ENCODE measurements at regions not wholly inside any gene's neighbourhood (a gene's known extent, or its start where the extent isn't known, plus 50 kb on each side); places are given as distances from the start of the nearest gene placed in this dataset.

- no peaks in the 10 kb centered on the region for H3K4me1 ChIP-seq (ENCODE audit: control insufficient read depth in 2 of 2, insufficient read depth in 2 of 2, low read length in 2 of 2)
- Mint-ChIP-seq H3K27me3 (peaks cover 0 to 7% (median 0%) of the 10 kb centered on the region in 5 donors), H3K4me3 (no peak overlapping the region), H3K4me1 (no peaks in the 10 kb centered on the region), H3K27ac (no peak overlapping the region), H3K36me3 (no peaks in the 10 kb centered on the region), H3K9me3 (no peaks in the 10 kb centered on the region)
- no peak for ATAC-seq
- no peaks in the 10 kb centered on the region for H3K9me3 ChIP-seq (ENCODE audit: control insufficient read depth in 2 of 3, low read length in 3 of 3)
- POLR2A ChIA-PET: no interaction called here
- H3K4me3 ChIP-seq (ENCODE audit: low read length): no peak overlapping the region
- intact Hi-C loops (cut with micrococcal nuclease): no loop called here
- no peak overlapping the region for H3K27ac ChIP-seq (ENCODE audit: low read depth, low read length)
- no peak for DNase-seq
- CTCF ChIA-PET: no interaction called here
- no peaks in the 10 kb centered on the region for H3K36me3 ChIP-seq (ENCODE audit: control insufficient read depth in 2 of 3, insufficient read depth in 3 of 3, low read length in 3 of 3)
- H3K27me3 ChIP-seq (ENCODE audit: control insufficient read depth in 2 of 2, insufficient read depth in 2 of 2, low read length in 2 of 2): no peaks in the 10 kb centered on the region
Measured at GRCh38 chrX:137287191-137287590, 253.4 kb upstream of the GPR101 start.

GRCh38 chrX:137286423-137286822 lies 252.6 kb upstream of the GPR101 start:
- DNase-seq: no peak
- Histone ChIP-seq H3K27me3 (ENCODE audit: control insufficient read depth in 2 of 2, insufficient read depth in 2 of 2, low read length in 2 of 2) (no peaks in the 10 kb centered on the region), H3K36me3 (ENCODE audit: control insufficient read depth in 2 of 3, insufficient read depth in 3 of 3, low read length in 3 of 3) (no peaks in the 10 kb centered on the region), H3K27ac (ENCODE audit: low read depth, low read length) (no peak overlapping the region), H3K9me3 (ENCODE audit: control insufficient read depth in 2 of 3, low read length in 3 of 3) (no peaks in the 10 kb centered on the region), H3K4me1 (ENCODE audit: control insufficient read depth in 2 of 2, insufficient read depth in 2 of 2, low read length in 2 of 2) (no peaks in the 10 kb centered on the region), H3K4me3 (ENCODE audit: low read length) (no peak overlapping the region)
- POLR2A ChIA-PET: no interaction called here
- Mint-ChIP-seq H3K4me3 (no peak overlapping the region), H3K27ac (no peak overlapping the region), H3K9me3 (no peaks in the 10 kb centered on the region), H3K27me3 (peaks cover 0 to 7% (median 0%) of the 10 kb centered on the region in 5 donors), H3K36me3 (no peaks in the 10 kb centered on the region), H3K4me1 (no peaks in the 10 kb centered on the region)
- intact Hi-C loops (cut with micrococcal nuclease): no loop called here
- no peak for ATAC-seq
- CTCF ChIA-PET: no interaction called here

- no peak for DNase-seq
- no peaks in the 10 kb centered on the region for H3K4me1 ChIP-seq (ENCODE audit: control insufficient read depth in 2 of 2, insufficient read depth in 2 of 2, low read length in 2 of 2)
- H3K36me3 ChIP-seq (ENCODE audit: control insufficient read depth in 2 of 3, insufficient read depth in 3 of 3, low read length in 3 of 3): no peaks in the 10 kb centered on the region
- Mint-ChIP-seq H3K9me3 (peaks cover 0 to 2% (median 0%) of the 10 kb centered on the region in 11 donors), H3K4me1 (no peaks in the 10 kb centered on the region), H3K4me3 (no peak overlapping the region), H3K36me3 (no peaks in the 10 kb centered on the region), H3K27ac (no peak overlapping the region), H3K27me3 (peaks cover 0 to 4% (median 0%) of the 10 kb centered on the region in 5 donors)
- no peak for ATAC-seq
- CTCF ChIA-PET: no interaction called here
- H3K27me3 ChIP-seq (ENCODE audit: control insufficient read depth in 2 of 2, insufficient read depth in 2 of 2, low read length in 2 of 2): no peaks in the 10 kb centered on the region
- H3K9me3 ChIP-seq (ENCODE audit: control insufficient read depth in 2 of 3, low read length in 3 of 3): no peaks in the 10 kb centered on the region
- POLR2A ChIA-PET: no interaction called here
- H3K4me3 ChIP-seq (ENCODE audit: low read length): no peak overlapping the region
- H3K27ac ChIP-seq (ENCODE audit: low read depth, low read length): no peak overlapping the region
- intact Hi-C loops (cut with micrococcal nuclease): no loop called here
Measured at GRCh38 chrX:137278825-137279224, 245.0 kb upstream of the GPR101 start.

- ATAC-seq (no peak), DNase-seq (no peak)
- Histone ChIP-seq H3K4me1 (ENCODE audit: control insufficient read depth in 2 of 2, insufficient read depth in 2 of 2, low read length in 2 of 2) (no peaks in the 10 kb centered on the region), H3K27me3 (ENCODE audit: control insufficient read depth in 2 of 2, insufficient read depth in 2 of 2, low read length in 2 of 2) (no peaks in the 10 kb centered on the region), H3K36me3 (ENCODE audit: control insufficient read depth in 2 of 3, insufficient read depth in 3 of 3, low read length in 3 of 3) (no peaks in the 10 kb centered on the region), H3K9me3 (ENCODE audit: control insufficient read depth in 2 of 3, low read length in 3 of 3) (no peaks in the 10 kb centered on the region), H3K4me3 (ENCODE audit: low read length) (no peak overlapping the region), H3K27ac (ENCODE audit: low read depth, low read length) (no peak overlapping the region)
- Mint-ChIP-seq H3K36me3 (no peaks in the 10 kb centered on the region), H3K9me3 (peaks cover 0 to 5% (median 0%) of the 10 kb centered on the region in 11 donors), H3K27me3 (peaks cover 0 to 4% (median 0%) of the 10 kb centered on the region in 5 donors), H3K27ac (no peak overlapping the region), H3K4me3 (no peak overlapping the region), H3K4me1 (peaks cover 0 to 3% (median 0%) of the 10 kb centered on the region in 7 donors)
- intact Hi-C loops (cut with micrococcal nuclease): no loop called here
- ChIA-PET CTCF (no interaction called here), POLR2A (no interaction called here)
Measured at GRCh38 chrX:137263374-137263773, 229.6 kb upstream of the GPR101 start.

- POLR2A ChIA-PET: no interaction called here
- CTCF ChIA-PET: no interaction called here
- Histone ChIP-seq H3K27me3 (ENCODE audit: control insufficient read depth in 2 of 2, insufficient read depth in 2 of 2, low read length in 2 of 2) (no peaks in the 10 kb centered on the region), H3K27ac (ENCODE audit: low read depth, low read length) (no peak overlapping the region), H3K9me3 (ENCODE audit: control insufficient read depth in 2 of 3, low read length in 3 of 3) (no peaks in the 10 kb centered on the region), H3K36me3 (ENCODE audit: control insufficient read depth in 2 of 3, insufficient read depth in 3 of 3, low read length in 3 of 3) (no peaks in the 10 kb centered on the region), H3K4me1 (ENCODE audit: control insufficient read depth in 2 of 2, insufficient read depth in 2 of 2, low read length in 2 of 2) (no peaks in the 10 kb centered on the region), H3K4me3 (ENCODE audit: low read length) (no peak overlapping the region)
- Mint-ChIP-seq H3K4me3 (no peak overlapping the region), H3K27ac (no peak overlapping the region), H3K9me3 (peaks cover 0 to 4% (median 0%) of the 10 kb centered on the region in 11 donors), H3K27me3 (no peaks in the 10 kb centered on the region), H3K4me1 (no peaks in the 10 kb centered on the region), H3K36me3 (no peaks in the 10 kb centered on the region)
- ATAC-seq: no peak
- intact Hi-C loops (cut with micrococcal nuclease): no loop called here
- DNase-seq: no peak
Measured at GRCh38 chrX:137245183-137245582, 211.4 kb upstream of the GPR101 start.

GRCh38 chrX:137236837-137237236 lies 203.0 kb upstream of the GPR101 start:
- Histone ChIP-seq H3K36me3 (ENCODE audit: control insufficient read depth in 2 of 3, insufficient read depth in 3 of 3, low read length in 3 of 3) (no peaks in the 10 kb centered on the region), H3K27me3 (ENCODE audit: control insufficient read depth in 2 of 2, insufficient read depth in 2 of 2, low read length in 2 of 2) (no peaks in the 10 kb centered on the region), H3K27ac (ENCODE audit: low read depth, low read length) (no peak overlapping the region), H3K4me1 (ENCODE audit: control insufficient read depth in 2 of 2, insufficient read depth in 2 of 2, low read length in 2 of 2) (peaks cover 0 to 36% of the 10 kb centered on the region in 2 donors), H3K4me3 (ENCODE audit: low read length) (no peak overlapping the region), H3K9me3 (ENCODE audit: control insufficient read depth in 2 of 3, low read length in 3 of 3) (no peaks in the 10 kb centered on the region)
- peaks cover 0 to 72% (median 53%) of the 10 kb centered on the region in 7 donors for H3K4me1 Mint-ChIP-seq
- H3K27me3 Mint-ChIP-seq: no peaks in the 10 kb centered on the region
- H3K9me3 Mint-ChIP-seq: no peaks in the 10 kb centered on the region
- no peaks in the 10 kb centered on the region for H3K36me3 Mint-ChIP-seq
- H3K4me3 Mint-ChIP-seq: peak overlapping the region in 1 of 10 donors; percentile 25
- DNase-seq (no peak), ATAC-seq (no peak)
- ChIA-PET CTCF (no interaction called here), POLR2A (no interaction called here)
- intact Hi-C loops (cut with micrococcal nuclease): loop anchor here in 1 of 2 donors (10.0 kb wide), 1 partner anchor 62 kb away; no protein-coding TSS in a partner anchor
- peak overlapping the region in 6 of 9 donors; percentile 8 to 95 (median 74) for H3K27ac Mint-ChIP-seq

GRCh38 chrX:137234651-137235402 lies 201.0 kb upstream of the GPR101 start:
- peak overlapping the region in 9 of 10 donors; percentile 63 to 85 (median 73) for H3K4me3 Mint-ChIP-seq
- Histone ChIP-seq H3K4me1 (ENCODE audit: control insufficient read depth in 2 of 2, insufficient read depth in 2 of 2, low read length in 2 of 2) (peaks cover 0 to 36% of the 10 kb centered on the region in 2 donors), H3K36me3 (ENCODE audit: control insufficient read depth in 2 of 3, insufficient read depth in 3 of 3, low read length in 3 of 3) (no peaks in the 10 kb centered on the region), H3K4me3 (ENCODE audit: low read length) (no peak overlapping the region), H3K27ac (ENCODE audit: low read depth, low read length) (peak overlapping the region; percentile 38), H3K27me3 (ENCODE audit: control insufficient read depth in 2 of 2, insufficient read depth in 2 of 2, low read length in 2 of 2) (no peaks in the 10 kb centered on the region), H3K9me3 (ENCODE audit: control insufficient read depth in 2 of 3, low read length in 3 of 3) (no peaks in the 10 kb centered on the region)
- ChIA-PET POLR2A (no interaction called here), CTCF (no interaction called here)
- no peaks in the 10 kb centered on the region for H3K36me3 Mint-ChIP-seq
- H3K9me3 Mint-ChIP-seq: no peaks in the 10 kb centered on the region
- H3K4me1 Mint-ChIP-seq: peaks cover 0 to 72% (median 53%) of the 10 kb centered on the region in 7 donors
- H3K27me3 Mint-ChIP-seq: no peaks in the 10 kb centered on the region
- DNase-seq: peak in 7 of 9 donors; percentile 7 to 50 (median 35)
- intact Hi-C loops (cut with micrococcal nuclease): loop anchor here in 1 of 2 donors (10.0 kb wide), 1 partner anchor 60 kb away; no protein-coding TSS in a partner anchor
- peak overlapping the region; percentile 38 to 95 (median 89) for H3K27ac Mint-ChIP-seq
- ATAC-seq: peak; percentile 63
